ENCODE measurements at regions not wholly inside any gene's neighbourhood (a gene's known extent, or its start where the extent isn't known, plus 50 kb on each side); places are given as distances from the start of the nearest gene placed in this dataset.

DNA sequence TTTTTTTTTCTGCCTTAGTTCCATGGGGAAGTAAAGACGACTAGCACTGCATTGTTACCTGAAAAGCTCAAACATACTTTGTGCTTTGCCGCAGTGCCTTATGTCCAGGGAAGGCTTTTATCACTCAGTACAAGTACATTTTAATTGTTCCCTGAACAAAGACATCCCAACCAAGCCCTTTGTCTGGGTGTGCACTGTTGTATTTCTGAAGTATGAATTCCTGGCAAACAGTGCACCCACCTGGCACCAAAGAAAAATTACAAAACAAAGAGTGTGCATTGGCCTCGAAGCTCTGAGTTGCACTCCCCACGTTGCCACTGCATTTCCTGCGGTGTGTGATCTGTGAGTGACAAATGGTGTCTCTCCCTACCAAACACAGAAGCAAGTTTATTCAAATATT is 858.5 kb upstream of the PIK3C3 start:
- no peak for TF ChIP-seq FOXK2 (IDR thresholded peaks at IDR 0.05)
- no peak for TF ChIP-seq HDGF (IDR thresholded peaks at IDR 0.05; ENCODE audit: borderline replicate concordance)
- TF ChIP-seq LEF1 (IDR thresholded peaks at IDR 0.05; ENCODE audit: borderline replicate concordance): no peak
- TF ChIP-seq FOXM1 (IDR thresholded peaks at IDR 0.05; ENCODE audit: borderline replicate concordance): no peak
- TF ChIP-seq SUZ12 (IDR thresholded peaks at IDR 0.05): no peak
- TF ChIP-seq SP1 (IDR thresholded peaks at IDR 0.05): no peak
- no peak for TF ChIP-seq TARDBP (IDR thresholded peaks at IDR 0.05)
- no peak for TF ChIP-seq FOXA1 (IDR thresholded peaks at IDR 0.05)
- TF ChIP-seq L3MBTL2 (conservative IDR thresholded peaks at IDR 0.05): no peak
- no peak for TF ChIP-seq ARNT (IDR thresholded peaks at IDR 0.05)
- TF ChIP-seq CTBP1 (IDR thresholded peaks at IDR 0.05; ENCODE audit: borderline replicate concordance): no peak
- no peak for TF ChIP-seq ELF4 (IDR thresholded peaks at IDR 0.05)
- no peak for TF ChIP-seq ZNF384 (IDR thresholded peaks at IDR 0.05)

Data from HEK293T (cell line).